Endodermal cell (in vitro differentiated cells): ENCODE measurements at regions not wholly inside any gene's neighbourhood (a gene's known extent, or its start where the extent isn't known, plus 50 kb on each side); places are given as distances from the start of the nearest gene placed in this dataset.

Experiments
- DNase-seq: peaks from one replicate; pipeline ENCODE4 v3.0.0-alpha.2; 2017
- H3K27ac ChIP-seq: 2 replicates; pipeline ENCODE4 v1.5.1; 2013; ENCODE audit warnings: mild to moderate bottlenecking, low read depth, low read length, moderate library complexity
- H3K27me3 ChIP-seq: 2 replicates; pipeline ENCODE4 v1.6.1; 2013; ENCODE audit warnings: mild to moderate bottlenecking, low read length, moderate library complexity; ENCODE audit not compliant: insufficient read depth, control insufficient read depth, poor library complexity, severe bottlenecking
- H3K36me3 ChIP-seq: 2 replicates; pipeline ENCODE4 v1.7.0; 2013; ENCODE audit warnings: mild to moderate bottlenecking, low read length, moderate library complexity; ENCODE audit not compliant: control insufficient read depth, insufficient read depth
- H3K4me1 ChIP-seq: one replicate; pipeline ENCODE4 v1.7.0; 2013; ENCODE audit warnings: low read length; ENCODE audit not compliant: control insufficient read depth, insufficient read depth
- H3K4me3 ChIP-seq: 2 replicates; pipeline ENCODE4 v1.5.1; 2013; ENCODE audit warnings: mild to moderate bottlenecking, low read length, moderate library complexity
- H3K9ac ChIP-seq: 2 replicates; pipeline ENCODE4 v1.6.1; 2013; ENCODE audit warnings: mild to moderate bottlenecking, low read length, moderate library complexity; ENCODE audit not compliant: poor library complexity, severe bottlenecking; ENCODE audit errors: extremely low read depth
- H3K9me3 ChIP-seq: 2 replicates; pipeline ENCODE4 v1.6.1; 2013; ENCODE audit warnings: mild to moderate bottlenecking, low read length, moderate library complexity; ENCODE audit not compliant: control insufficient read depth
- H3K27ac Mint-ChIP-seq: 2 replicates; pipeline ENCODE4 v1.8.0; 2020; ENCODE audit warnings: mixed read lengths
- H3K27me3 Mint-ChIP-seq: 2 replicates; pipeline ENCODE4 v1.8.0; 2021; ENCODE audit warnings: mild to moderate bottlenecking, mixed read lengths; ENCODE audit not compliant: insufficient read depth
- H3K36me3 Mint-ChIP-seq: 2 replicates; pipeline ENCODE4 v1.8.0; 2020; ENCODE audit warnings: low read depth, mixed read lengths
- H3K4me1 Mint-ChIP-seq: 2 replicates; pipeline ENCODE4 v1.8.0; 2020; ENCODE audit warnings: mixed read lengths
- H3K4me3 Mint-ChIP-seq: 2 replicates; pipeline ENCODE4 v1.8.0; 2020; ENCODE audit warnings: mild to moderate bottlenecking, moderate library complexity, mixed read lengths
- H3K9me3 Mint-ChIP-seq: 2 replicates; pipeline ENCODE4 v1.8.0; 2020; ENCODE audit warnings: mild to moderate bottlenecking, mixed read lengths
- CTCF ChIP-seq: fragments of 200-600 bp; sonication (generic); conservative IDR thresholded peaks from 2 replicates; pipeline ENCODE4 v1.5.0; 2021; ENCODE audit warnings: antibody characterized with exemption, mild to moderate bottlenecking
- WGBS, 2 experiments: methylation state at CpG; one replicate each; pipeline versions ENCODE4 v1.1.5 to v1.1.7; 2013; ENCODE audit warnings: missing lambda C conversion rate in 2 of 2, mixed read lengths in 1 of 2; ENCODE audit not compliant: insufficient coverage in 1 of 2, insufficient read length in 1 of 2; 5-methylcytosine and 5-hydroxymethylcytosine counted together

- H3K27me3 ChIP-seq: no peaks in the 10 kb centered on the region
- Mint-ChIP-seq H3K4me3 (no peak overlapping the region), H3K9me3 (no peaks in the 10 kb centered on the region), H3K27me3 (no peaks in the 10 kb centered on the region), H3K4me1 (no peaks in the 10 kb centered on the region), H3K36me3 (no peaks in the 10 kb centered on the region), H3K27ac (no peak overlapping the region)
- H3K9ac ChIP-seq: no peak overlapping the region
- TF ChIP-seq CTCF: no peak
- H3K9me3 ChIP-seq: no peaks in the 10 kb centered on the region
- no peak overlapping the region for H3K27ac ChIP-seq
- no peak for DNase-seq
- no peak overlapping the region for H3K4me3 ChIP-seq
- 92% methylated on average over 2 of the region's 2 CpGs; no CpG with 5 or more reads in 1 of the 2 experiments for WGBS, 2 experiments
- H3K4me1 ChIP-seq: no peaks in the 10 kb centered on the region
- no peaks in the 10 kb centered on the region for H3K36me3 ChIP-seq
Observed at GRCh38 chr3:76547674-76548073, 492.2 kb upstream of the ROBO2 start.

DNA sequence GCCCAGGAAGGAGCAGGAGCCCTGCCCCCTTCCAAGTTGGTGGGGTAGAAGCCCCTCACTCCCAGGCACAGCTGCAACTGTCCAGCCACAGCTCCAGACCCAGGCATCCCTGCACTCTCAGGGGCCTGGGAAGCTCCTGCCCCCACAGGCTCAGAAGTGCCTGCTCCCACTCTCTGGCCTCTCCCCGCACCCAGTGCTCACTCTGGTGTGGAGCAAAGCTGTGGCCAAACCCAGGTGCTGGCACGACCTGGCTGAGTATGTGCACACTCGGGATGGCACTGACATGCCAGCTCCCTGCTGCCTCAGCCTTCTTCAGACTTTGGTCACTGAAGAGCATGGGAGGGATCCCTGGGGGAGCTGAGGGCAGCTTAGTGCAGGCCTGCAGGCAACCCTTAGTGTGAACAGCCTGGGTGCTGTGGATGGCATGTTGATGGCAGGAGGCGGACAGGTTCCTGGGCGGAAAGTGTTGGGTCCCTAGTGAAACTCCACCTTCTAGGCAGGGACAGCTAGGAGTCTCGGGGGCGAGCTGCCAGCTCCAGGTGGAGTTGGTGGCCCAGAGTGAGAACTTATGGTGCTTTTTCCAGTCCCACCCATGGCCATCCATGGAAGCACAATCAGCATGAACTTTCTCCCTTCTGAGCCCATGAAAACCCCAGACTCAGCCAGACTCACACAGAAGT, 489.2 kb upstream of the ROBO2 start:
- H3K27me3 Mint-ChIP-seq: no peaks in the 10 kb centered on the region
- H3K4me1 ChIP-seq: no peaks in the 10 kb centered on the region
- no peaks in the 10 kb centered on the region for H3K9me3 Mint-ChIP-seq
- H3K27ac ChIP-seq: no peak overlapping the region
- H3K36me3 Mint-ChIP-seq: no peaks in the 10 kb centered on the region
- no peak overlapping the region for H3K4me3 ChIP-seq
- 94 to 100% methylated on average over 2 to 7 of the region's 7 CpGs for WGBS, 2 experiments
- TF ChIP-seq CTCF: no peak
- H3K27ac Mint-ChIP-seq: no peak overlapping the region
- H3K27me3 ChIP-seq: no peaks in the 10 kb centered on the region
- no peak overlapping the region for H3K9ac ChIP-seq
- H3K36me3 ChIP-seq: no peaks in the 10 kb centered on the region
- H3K4me1 Mint-ChIP-seq: no peaks in the 10 kb centered on the region
- H3K9me3 ChIP-seq: no peaks in the 10 kb centered on the region
- no peak overlapping the region for H3K4me3 Mint-ChIP-seq
- no peak for DNase-seq

GRCh38 chr3:76551739-76552138, 488.2 kb upstream of the ROBO2 start:
- WGBS, 2 experiments: 96 to 100% methylated on average over 1 to 5 of the region's 5 CpGs
- H3K27ac ChIP-seq: no peak overlapping the region

More at GRCh38 chr3:76551739-76552138, 488.2 kb upstream of the ROBO2 start:
- Histone ChIP-seq H3K4me3 (no peak overlapping the region), H3K9me3 (no peaks in the 10 kb centered on the region), H3K4me1 (no peaks in the 10 kb centered on the region), H3K9ac (no peak overlapping the region), H3K36me3 (no peaks in the 10 kb centered on the region), H3K27me3 (no peaks in the 10 kb centered on the region)
- TF ChIP-seq CTCF: no peak
- H3K9me3 Mint-ChIP-seq: no peaks in the 10 kb centered on the region
- no peaks in the 10 kb centered on the region for H3K4me1 Mint-ChIP-seq
- H3K27ac Mint-ChIP-seq: no peak overlapping the region
- no peak for DNase-seq
- H3K4me3 Mint-ChIP-seq: no peak overlapping the region
- no peaks in the 10 kb centered on the region for H3K27me3 Mint-ChIP-seq
- H3K36me3 Mint-ChIP-seq: no peaks in the 10 kb centered on the region
